GM18868 (cell line): ENCODE measurements at regions not wholly inside any gene's neighbourhood (a gene's known extent, or its start where the extent isn't known, plus 50 kb on each side); places are given as distances from the start of the nearest gene placed in this dataset.
"Not testable (repeated sequence)": the region's sequence is repeated elsewhere in the genome, so short reads cannot be mapped to it uniquely, and the experiment has no call there.

Source experiments
- ATAC-seq: cut with Tn5 transposase; IDR thresholded peaks from one replicate; pipeline ENCODE4 v1.9.1; 2021; ENCODE audit warnings: mild to moderate bottlenecking, moderate library complexity; ENCODE audit not compliant: unreplicated experiment

DNA sequence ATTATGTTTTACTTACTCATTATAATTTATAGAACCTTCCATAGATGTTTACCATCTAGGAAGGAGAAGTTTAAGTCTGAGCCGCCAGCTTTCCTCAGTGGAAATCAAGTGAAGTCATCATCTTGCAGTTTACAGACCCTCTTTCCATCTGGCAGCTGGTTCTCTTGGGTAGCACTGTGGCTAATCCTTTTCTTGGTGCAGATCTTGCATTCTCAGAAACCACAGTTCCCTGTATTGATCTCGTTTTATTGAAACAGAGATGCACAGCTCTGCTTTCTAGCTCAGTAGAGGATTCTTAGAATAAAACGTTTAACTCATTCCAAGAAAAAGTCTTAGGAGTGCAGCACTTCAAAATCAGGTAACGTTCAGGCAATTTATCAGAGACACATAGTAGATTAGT, 1154.7 kb downstream of the FOXD4L5 start:
- ATAC-seq = not testable (repeated sequence)

DNA sequence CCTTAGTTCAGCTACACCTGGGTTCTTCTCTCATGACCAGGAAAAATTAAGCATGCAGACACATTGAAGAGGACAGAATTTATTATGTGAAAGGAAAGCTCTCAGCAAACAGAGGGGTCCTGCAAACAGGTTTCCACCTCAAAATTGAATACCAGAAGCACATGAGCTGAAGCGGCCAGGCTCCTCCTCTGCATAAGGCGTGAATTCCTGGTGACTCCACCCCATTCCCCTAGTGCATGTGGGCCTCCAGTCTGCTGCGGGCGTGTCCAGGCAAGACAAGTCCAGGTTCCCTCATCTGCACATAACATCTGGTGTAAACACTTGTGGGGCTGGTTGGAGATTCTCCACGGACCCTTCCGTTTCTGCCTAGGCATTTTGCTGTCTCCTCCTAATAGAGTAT, 1156.4 kb downstream of the FOXD4L5 start:
- ATAC-seq = no peak

DNA sequence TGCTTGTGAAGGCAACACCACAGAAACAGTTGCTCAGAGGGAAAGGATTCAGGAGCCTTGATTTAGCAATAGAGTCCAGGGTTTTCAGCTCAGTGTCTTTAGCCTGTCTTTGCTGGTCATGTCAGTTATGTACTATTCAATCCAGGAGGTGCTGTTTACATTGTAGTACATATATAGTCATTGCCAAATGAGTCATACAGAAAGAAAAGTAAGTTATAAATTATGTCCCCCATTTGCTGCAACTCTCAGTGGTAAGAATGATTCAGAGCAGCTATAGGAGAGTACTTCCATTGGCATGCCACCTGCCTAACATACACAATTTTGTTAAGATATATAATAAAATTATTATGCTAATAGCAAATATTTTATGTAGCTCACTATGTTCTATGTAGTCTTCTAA, 1163.4 kb downstream of the FOXD4L5 start:
- ATAC-seq = not testable (repeated sequence)

DNA sequence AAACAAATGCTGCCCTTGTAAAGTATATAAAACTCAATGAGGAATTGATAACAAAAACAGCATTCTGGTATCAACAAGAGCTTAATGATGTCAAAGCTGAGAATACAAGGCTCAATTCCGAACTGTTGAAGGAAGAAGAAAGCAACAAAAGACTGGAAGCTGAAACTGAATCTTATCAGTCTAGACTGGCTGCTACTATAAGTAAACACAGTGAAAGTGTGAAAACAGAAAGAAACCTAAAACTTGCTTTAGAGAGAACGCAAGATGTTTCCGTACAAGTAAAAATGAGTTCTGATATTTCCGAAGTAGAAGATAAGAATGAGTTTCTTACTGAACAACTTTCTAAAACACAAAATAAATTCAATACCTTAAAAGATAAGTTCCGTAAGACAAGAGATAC, 1167.7 kb downstream of the FOXD4L5 start:
- ATAC-seq = not testable (repeated sequence)

DNA sequence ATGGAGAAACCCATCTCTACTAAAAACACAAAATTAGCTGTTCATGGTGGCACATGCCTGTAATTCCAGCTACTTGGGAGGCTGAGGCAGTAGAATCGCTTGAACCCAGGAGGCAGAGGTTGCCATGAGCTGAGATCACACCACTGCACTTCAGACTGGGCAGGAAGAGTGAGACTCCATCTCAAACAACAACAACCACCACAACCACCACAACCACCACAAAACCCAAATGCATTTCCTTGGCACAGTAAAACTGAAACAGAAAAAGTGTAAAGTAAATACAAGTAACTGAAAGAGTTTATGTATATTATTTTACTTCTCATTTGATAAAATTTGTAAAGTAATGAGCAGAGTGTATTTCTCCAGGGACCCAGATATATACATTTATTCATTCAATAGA, 1177.1 kb downstream of the FOXD4L5 start:
- ATAC-seq = not testable (repeated sequence)

DNA sequence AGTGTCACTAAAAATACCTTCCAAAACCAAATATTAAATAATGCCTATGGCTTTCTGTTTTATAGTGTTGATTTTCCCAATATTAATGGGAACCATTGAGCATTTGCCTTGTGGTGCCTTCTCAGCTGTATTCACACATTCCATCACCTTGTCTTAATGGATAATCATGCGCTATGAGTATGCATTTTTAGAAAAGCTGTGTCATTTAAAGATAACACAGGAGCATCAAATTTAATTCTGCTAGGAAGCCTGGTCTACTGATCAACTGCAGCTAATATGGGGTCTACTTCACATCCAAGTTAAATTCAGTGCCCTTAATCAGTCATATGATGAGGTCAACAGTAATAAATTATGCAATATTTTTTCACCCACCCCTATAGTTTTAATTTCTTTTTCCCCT, 1177.8 kb downstream of the FOXD4L5 start:
- ATAC-seq = not testable (repeated sequence)

DNA sequence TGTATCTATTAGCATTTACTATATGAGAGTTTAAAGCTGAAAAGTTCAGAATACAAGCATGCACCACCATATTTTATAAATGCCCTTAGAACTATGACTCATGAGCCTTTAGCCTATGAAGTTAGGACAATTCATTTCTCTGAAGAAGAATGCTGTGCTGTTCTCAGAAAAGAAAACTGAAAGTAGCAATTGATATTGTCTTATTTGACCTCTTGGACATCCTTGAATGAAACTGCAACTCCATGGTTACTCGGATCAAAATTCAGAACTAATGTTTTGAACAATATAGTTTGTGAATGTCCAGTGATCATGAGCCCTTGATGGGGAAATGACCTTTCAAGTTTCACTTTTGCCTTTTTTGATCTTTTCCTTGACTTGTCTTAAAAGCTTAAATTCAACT, 1179.8 kb downstream of the FOXD4L5 start:
- not testable (repeated sequence) for ATAC-seq

DNA sequence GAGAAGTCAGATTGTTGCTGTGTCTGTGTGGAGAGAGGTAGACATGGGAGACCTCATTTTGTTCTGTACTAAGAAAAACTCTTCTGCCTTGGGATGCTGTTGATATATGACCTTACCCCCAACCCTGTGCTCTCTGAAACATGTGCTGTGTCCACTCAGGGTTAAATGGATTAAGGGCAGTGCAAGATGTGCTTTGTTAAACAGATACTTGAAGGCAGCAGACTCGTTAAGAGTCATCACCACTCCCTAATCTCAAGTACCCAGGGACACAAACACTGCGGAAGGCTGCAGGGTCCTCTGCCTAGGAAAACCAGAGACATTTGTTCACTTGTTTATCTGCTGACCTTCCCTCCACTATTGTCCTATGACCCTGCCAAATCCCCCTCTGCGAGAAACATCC, 1183.5 kb downstream of the FOXD4L5 start:
- ATAC-seq = not testable (repeated sequence)

DNA sequence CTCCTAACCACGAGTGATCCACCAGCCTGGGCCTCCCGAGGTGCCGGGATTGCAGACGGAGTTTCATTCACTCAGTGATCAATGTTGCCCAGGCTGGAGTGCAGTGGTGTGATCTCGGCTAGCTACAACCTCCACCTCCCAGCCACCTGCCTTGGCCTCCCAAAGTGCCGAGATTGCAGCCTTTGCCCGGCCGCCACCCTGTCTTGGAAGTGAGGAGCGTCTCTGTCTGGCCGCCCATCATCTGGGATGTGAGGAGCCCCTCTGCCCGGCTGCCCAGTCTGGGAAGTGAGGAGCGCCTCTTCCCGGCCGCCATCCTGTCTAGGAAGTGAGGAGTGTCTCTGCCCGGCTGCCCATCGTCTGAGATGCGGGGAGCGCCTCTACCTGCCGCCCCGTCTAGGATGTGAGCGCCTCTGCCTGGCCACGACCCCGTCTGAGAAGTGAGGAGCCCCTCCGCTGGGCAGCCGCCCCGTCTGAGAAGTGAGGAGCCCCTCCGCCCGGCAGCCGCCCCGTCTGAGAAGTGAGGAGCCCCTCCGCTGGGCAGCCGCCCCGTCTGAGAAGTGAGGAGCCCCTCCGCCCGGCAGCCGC, 1184.3 kb downstream of the FOXD4L5 start:
- ATAC-seq = not testable (repeated sequence)

DNA sequence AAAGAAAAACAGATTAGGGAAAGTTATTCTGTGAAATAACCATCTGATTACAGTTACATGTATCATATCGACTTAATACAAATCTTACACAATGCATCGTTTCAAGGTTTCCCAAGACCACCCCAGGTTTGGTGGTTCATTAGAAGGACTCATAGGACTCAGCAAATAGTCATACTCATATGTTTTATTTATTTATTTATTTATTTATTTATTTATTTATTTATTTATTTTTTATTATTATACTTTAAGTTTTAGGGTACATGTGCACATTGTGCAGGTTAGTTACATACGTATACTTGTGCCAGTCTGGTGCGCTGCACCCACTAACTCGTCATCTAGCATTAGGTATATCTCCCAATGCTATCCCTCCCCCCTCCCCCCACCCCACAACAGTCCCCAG, 1199.0 kb downstream of the FOXD4L5 start:
- ATAC-seq = not testable (repeated sequence)

DNA sequence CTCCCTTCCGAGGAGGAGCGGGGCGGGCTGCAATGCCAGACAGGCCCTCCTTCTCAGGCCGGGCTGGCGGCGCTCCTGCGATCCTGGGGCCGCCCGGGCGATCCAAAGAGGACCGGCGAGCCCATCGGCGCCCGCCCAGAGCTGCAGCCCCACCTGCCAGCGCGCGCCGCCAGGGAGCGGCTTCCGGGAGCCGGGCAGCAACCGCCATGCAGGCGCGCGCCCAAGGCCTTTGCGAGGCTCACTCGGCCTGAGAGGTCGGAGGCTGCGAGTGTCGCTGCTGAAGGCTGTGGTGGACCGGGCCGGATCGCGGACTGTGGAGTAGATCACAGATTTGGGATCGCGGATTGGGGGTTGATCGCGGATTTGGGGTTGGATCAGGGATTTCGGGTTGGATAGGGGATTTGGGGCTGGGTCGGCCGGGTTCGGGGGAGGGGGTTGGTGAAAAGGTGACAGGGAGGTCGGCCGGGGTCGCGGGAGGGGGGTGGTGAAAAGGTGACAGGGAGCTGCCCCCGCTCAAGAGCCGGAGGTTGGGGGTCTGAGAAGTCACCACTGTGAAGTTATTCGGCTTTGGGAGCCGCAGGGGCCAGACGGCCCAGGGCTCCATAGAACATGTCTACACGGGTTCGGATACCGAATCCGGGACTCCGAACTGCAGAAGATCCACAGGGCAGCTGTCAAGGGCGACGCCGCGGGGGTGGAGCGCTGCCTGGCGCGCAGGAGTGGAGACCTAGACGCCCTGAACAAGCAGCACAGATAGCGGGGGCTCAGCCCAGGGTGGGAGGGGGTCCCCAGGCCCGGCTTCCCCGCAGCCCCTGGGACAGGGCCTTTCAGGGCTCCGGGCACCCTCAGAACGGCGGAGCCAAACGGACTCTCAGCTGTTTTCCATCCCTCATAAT, 1213.4 kb downstream of the FOXD4L5 start:
- ATAC-seq = not testable (repeated sequence)

DNA sequence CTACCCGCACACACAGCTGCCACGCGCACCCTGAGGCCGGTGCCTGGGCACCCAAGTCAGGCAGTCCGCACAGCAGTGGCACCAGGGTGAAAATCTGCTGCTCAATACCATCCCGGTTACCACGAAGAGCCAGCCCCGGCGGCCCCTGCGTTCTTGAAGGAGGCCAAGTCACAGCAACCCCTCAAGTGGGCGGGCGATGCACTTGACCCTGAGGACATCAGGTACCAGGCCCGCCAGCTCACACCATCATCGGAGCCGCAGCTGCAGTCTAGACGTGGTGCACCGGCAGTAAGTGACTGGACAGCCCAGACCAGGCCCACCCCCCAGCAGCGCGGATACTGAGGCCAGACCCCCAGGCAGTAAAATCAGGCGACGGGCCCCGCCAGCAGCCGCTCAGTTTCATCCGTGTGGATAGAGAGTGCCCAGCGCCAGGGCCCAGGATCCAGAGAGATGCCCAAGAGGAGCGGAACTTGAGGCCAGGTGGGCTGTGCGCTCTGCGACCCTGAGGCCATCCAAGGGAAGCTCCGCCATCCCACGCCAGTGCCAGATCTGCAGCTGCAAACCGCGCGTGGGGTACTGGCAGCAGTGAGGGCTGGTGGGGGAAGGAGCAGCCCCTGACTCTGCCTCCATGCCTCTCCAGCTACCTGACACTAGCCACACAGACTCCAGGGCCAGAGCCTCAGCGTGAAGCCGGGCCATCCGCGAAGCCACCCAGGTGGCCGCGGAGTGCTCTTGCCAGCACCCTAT, 1214.2 kb downstream of the FOXD4L5 start:
- not testable (repeated sequence) for ATAC-seq

DNA sequence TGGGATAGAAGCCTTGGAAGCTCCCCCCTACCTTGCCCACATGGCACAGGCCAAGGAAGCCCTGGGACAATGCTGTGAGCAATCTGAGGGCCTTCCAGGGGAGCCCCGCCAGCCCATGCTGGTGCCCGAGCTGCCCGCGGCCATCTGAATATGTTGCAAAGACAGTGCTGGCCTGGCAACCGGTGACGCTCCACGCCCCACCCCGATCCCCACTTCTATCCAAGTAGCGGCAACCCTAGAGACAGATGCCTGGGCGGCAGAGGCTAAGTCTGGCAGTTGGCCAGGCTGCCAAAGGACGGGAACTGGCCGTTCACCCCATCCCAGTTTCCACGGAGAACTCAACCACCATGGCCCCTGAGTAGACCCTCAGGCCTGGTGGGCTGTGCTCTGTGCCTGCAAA, 1214.9 kb downstream of the FOXD4L5 start:
- not testable (repeated sequence) for ATAC-seq

DNA sequence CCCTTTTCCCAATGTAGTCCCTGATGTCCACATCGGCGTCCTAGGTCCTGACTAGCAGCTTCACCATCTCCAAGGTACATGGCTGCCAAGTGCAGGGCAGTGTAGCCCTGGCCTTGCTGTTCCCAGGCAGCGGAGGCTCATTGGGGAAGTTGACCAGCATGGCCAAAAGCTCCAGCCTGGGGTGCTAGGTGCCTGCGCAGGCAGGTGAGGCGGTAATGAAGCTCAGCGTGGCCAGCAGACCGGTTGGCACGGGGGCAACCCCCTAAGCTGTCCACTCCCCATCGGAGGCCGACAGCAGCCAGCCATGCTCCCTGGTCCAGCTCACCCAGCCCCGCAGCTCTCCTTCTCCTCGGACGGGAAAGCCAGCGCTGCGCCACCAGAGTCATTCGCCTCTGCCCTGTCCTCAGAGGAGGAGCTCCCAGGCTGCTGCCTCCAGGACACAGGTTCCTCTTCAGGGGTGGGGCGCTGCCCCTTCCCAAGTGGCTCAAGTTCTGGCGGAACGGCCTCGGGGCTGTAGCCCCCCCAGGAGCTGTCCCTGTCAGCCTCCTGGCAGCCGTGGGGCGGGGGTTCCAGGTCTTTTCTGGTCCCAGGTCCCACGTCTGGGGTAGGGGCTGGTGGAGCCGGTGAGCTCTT, 1218.2 kb downstream of the FOXD4L5 start:
- ATAC-seq = no peak

DNA sequence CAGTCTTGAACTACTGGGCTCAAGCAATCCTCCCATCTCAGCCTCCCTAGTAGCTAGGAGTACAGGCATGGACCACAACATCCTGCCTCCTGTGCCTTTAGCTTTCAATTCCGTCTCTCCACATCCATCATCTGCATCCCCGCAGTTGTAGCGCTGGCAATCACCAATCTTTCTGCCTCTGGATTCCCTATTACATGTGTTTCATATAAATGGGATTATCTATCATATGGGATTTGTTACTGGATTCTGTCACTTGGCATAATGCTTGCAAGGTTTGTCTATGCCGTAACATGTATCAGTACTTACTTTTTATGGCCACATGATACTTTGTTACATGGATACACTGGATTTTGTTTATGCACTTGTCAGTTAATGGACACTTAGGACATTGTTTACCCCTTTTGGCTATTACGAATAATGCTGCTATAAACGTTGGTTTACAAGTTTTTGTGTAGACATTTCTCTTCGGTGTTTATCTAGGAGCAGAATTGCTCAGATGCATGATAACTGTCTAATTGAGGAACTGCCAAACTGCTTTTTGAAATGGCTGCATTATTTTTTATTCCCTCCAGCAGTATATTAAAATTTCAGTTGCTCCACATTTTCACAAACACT, 1223.9 kb downstream of the FOXD4L5 start:
- no peak for ATAC-seq

DNA sequence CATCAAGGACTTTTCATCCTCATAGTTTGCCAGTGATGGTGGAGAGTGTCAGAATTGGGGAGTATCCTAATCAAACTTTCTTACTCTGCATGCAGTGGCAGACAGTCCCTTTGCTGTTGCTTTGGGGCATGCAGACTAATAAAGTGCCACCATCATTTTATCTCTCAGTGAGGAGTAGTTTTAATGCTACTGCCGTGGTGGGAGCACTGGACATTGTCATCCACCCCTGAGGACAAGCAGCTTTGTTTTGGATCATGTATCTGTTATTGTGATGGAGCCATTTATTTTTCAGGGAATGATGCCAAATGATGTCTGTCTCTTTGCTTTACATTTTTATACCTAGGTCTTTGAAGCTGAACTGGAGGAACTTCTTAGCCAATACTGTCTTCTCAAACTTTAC, 1226.9 kb downstream of the FOXD4L5 start:
- ATAC-seq = not testable (repeated sequence)

DNA sequence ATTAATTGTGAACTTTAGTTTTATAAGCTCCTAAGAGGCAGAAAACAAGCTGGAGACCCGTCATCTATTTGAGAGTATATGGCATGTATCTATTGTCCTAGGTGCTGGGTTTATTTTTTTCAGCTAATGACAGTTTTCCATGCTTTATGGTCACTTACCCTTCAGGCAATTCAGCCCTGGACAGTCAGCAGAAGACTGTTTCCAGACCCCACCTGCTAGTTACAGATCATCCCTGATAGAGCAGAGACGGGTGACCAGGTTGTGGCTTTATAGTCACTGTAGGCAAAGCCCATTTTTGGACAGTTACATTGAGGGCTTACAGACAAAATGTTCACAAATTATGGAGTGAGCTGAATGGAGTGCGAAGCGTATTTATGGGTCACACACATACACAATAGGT, 1227.5 kb downstream of the FOXD4L5 start:
- no peak for ATAC-seq

DNA sequence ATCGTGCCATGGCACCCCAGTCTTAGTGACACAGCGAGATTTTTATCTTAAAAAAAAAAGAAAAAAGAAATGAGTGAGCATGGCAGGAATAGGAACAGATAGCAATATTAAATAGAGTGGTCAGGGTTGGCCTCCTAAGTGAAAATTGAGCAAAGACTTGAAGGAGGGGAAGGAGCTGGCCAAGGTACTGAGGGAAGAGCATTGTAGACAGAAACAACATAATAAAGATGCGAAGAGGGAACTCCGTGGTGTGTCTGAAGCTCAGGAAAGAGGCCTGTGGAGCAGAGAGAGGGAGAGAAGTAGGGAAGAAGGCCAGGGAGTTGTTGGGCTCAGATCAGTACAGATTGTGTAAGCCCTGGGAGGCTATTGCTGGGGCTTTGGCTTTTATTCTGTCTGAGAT, 1256.1 kb downstream of the FOXD4L5 start:
- ATAC-seq = not testable (repeated sequence)

DNA sequence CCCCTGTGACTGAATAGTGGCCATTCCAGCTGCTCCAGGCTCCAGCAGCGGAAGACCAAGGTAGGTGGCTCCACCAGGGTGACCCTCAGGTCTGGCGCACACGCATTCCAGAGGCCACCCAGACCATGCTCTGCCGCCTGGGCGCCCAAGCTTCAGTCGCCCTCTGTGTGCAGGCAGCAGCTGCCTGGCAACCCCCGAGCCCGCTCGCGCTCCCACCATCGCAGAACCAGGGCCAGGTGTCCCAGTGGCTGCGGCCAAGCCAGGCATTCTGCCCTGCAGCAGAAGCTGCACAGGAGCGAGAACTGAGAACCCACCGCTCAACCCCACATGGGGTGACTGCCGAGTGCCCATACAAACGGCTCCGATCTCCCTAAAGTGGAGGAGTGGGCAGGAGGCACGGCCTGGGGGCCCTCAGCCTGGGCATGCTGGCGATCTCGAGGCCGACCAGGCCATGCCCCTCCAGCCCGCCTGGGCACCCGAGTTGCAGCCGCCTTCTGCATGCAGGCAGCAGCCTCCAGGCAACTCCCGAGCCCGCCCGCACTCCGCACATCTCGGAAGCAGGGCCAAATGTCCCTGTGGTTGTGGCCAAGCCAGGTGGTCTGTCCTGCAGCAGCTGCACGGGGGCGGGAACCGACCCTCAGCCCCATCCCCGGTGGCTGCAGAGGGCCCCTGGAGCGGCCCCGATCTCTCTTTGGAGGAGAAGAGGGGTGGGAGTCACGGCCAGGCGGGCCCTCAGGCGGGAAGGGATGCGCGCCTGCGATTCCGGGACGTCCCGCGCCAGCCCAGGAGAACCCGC, 1264.1 kb downstream of the FOXD4L5 start:
- not testable (repeated sequence) for ATAC-seq

DNA sequence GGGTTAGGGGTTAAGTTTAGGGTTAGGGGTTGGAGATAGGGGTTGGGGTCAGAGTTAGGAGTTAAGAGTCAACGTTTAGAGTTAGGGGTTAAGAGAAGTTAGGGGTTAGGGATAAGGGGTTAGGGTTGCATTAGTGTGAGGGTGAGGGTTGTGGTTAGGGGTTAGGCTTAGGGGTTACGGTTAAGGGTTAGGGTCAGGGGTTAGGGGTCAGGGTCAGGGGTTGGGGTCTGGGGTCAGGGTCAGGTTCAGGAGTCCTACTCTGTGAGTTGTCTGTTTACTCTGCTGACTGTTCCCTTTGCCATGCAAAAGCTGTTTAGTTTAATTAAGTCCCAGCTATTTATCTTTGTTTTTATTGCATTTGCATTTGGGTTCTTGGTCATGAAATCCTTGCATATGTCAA, 1267.3 kb downstream of the FOXD4L5 start:
- not testable (repeated sequence) for ATAC-seq
